Urothelium cell line (cell line): ENCODE measurements at regions not wholly inside any gene's neighbourhood (a gene's known extent, or its start where the extent isn't known, plus 50 kb on each side); places are given as distances from the start of the nearest gene placed in this dataset.
A peak's percentile ranks its signal among the peaks of the same experiment; 100 is the strongest.
"Not testable (repeated sequence)": the region's sequence is repeated elsewhere in the genome, so short reads cannot be mapped to it uniquely, and the experiment has no call there.

Source experiments
- DNase-seq: peaks from one replicate; pipeline ENCODE4 v3.0.0; 2011; ENCODE audit warnings: low spot score, mixed read lengths
- FAIRE-seq: peaks from 2 replicates; lab custom pipeline; 2011; peaks lifted over from hg19 to GRCh38; lab: Jason Lieb, UNC

DNA sequence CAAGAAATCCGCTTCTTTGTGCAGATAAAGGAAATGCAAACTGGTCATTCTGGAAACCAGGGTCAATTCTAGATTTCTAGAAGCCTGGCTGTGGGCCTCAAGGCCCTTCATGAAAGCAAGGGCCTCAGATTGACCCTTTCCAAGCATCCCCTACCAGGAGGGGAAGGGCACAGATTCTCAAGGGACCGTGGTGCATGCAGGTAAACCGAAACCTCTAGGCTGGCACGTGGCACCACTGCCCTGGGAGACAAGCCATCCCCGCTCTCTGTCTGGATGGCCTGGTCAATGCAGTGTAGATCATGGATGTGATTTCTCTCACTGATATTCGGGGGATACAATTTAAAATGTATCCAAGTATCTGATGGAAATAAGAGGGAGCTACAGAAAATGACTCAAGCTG, 69.4 kb downstream of the TOMM20 start:
- DNase-seq (no peak), FAIRE-seq (no peak)

DNA sequence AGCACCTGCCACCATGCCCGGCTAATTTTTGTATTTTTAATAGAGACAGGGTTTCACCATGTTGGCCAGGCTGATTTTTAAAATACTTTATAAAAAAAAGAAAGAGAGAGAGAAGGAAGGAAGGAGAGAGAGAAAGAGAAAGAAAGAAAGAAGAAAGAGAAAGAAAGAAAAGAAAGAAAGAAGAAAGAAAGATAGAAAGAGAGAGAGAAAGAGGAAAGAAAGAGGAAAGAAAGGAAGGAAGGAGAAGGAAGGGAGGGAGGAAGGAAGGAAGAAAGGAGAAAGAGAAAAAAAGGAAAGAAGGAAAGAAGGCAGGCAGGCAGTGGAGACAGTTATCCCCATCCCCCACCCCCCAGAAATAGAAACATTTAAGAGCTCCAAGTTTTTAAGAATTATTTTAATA, 69.9 kb downstream of the TOMM20 start:
- no peak for FAIRE-seq
- no peak for DNase-seq

DNA sequence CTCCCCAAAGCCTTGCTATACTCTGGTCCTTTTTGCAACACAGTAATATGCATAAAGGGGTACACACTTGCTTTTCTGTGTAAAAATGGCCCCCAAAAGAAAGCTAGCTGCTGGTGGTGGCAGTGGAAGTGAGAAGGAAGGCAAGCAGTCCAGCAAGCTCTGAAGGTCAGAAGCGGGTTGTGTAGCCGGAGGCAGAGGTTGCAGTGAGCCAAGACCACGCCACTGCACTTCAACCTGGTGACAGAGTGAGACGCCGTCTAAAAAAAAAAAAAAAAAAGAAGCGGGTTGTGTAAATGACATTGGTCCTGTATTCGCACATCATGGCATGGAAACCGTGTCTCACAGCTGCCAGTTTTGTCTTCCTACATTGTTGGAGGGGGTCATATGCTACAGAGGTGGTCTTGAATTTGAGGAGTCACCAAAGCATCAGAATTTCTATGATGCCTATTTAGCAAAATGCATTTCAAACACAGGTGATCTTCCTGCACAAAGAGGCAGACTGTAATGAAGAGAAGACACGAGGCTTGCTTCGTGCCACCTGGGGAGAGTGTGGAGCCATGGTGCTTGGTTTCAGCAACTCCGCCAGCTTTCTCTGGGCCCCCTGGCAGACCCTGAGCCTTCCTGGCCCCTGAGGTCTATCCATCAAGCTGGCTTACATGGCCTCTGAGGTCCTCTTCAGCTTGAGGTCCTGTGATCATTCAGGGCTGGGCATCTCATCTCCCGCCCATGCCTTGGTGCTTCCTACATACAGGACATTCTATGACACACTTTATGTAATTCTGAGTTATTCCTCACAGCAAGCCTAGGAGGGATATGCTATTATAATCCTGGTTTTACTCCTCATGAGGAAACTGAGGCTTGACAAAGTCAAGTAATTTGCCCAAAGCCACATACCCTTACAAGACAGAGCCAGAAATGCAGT, 71.0 kb downstream of the TOMM20 start:
- DNase-seq (no peak), FAIRE-seq (no peak)

DNA sequence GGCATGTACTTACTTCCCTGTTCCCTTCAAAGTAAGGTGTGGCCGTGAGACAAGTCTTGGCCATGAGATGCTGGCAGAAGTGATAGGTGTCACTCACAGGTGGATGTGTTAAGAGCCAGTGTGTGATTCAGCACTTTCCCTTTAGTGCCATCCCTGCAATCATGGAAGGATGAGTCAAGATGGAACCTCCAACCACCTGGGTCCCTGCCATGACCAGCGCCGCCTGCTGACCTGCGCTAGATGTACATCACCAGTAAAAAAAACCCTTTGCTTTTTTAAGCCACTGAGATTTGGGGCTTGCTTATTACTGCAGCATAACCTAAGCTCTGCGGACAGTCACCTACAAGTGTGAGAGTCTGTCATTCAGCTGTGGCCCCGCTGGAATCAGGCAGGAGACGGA, 71.7 kb downstream of the TOMM20 start:
- DNase-seq (no peak), FAIRE-seq (no peak)

DNA sequence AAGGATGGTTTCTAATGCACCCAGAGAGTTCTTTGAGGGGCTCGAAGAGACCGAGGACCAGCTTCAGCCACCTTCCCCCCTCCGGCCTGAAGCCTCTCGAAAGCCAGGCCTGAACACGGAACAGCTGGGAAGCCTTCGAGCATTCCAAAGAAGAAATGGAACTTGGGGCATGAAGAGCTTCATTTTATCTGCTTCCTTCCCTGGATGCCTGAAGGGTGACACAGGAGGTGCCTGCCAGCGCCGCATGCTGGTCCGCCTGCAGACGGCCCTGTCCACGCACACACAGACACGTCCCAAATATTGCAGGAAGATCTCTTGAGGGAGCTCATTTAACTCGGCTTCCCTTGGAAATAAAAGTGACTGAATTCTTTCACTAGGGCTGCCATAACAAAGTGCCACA, 73.7 kb downstream of the TOMM20 start:
- no peak for FAIRE-seq
- DNase-seq = no peak

DNA sequence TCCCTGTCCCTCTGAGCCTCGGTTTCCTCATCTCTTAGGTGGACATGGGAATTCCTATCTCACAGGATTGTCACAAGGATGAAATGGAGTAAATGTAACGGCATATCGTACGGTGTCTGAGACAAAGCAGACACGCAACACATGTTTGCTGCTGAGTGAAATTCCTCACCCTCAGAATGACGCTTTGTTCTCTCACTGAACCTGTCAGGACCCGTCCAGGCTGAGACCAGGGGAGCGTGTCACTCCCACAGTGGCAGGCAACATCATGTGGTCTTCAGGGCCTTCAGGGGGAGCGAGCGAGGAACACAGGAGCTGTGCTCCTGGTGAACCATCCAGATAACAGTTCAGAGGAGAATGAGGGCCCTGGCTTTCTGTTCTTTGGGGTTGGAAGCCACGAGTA, 74.2 kb downstream of the TOMM20 start:
- DNase-seq = no peak
- FAIRE-seq = no peak

DNA sequence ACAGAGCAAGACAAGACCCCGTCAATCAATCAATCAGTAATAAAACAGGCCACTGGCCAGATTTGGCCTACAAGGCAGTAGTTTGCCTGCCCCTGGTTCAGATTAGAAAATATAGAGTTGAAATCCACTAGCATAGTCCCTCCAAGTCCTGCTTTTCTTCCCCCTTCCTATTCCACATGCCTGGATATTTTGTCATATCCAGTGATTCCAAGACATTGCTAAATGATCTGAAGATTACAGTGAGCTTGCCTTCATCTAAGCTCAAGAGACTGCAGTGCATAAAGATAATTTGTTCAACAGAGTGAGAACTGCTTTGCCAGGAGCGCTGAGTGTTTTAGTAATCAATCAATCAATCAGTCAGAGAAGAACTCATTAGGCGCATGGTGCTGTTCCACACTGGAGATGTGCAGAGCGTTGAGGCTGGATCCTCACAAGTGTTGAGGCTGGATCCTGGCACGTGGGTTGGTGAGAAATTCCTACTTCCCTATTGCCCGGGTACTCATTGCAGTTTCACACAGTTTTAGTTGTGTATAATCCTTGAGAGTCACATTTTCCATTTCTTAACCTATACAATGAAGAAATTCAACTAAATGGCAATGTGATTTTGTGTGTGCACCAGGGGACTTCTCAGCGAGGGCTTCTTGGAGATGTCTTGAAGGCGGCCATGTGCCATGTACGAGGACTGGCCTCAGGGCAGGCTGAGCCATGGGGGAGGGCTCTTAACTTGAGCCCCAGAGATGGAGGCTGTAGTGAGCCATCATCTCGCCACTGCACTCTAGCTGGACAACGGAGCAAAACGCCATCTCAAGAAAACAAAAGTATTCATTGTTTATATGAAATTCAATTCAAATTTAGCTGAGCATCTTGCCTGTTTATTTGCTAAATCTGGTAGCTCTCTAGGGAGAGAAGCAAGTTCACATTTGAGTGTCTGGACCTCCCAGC, 76.3 kb downstream of the TOMM20 start:
- DNase-seq = no peak

DNA sequence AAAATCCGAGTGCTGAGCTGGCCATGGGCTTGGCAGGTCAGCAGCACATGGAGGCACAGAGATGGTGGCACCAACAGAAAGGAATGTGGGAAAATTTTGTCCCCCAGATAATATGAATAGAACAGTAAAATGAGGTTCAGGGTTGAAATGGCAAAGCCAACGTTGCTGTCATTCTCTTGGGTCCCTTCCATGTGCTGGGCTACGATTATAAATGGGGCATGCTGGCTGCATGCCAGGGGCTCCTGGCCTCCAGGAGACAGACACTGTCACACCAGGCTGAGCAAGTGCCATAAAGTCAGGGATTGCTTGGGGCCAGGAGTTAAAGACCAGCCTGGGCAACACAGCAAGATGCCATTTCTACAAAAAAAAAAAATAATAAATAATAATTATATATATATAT, 77.1 kb downstream of the TOMM20 start:
- DNase-seq = no peak
- no peak for FAIRE-seq

More for the DNA sequence above, 76.3 kb downstream of the TOMM20 start:
- no peak for FAIRE-seq

DNA sequence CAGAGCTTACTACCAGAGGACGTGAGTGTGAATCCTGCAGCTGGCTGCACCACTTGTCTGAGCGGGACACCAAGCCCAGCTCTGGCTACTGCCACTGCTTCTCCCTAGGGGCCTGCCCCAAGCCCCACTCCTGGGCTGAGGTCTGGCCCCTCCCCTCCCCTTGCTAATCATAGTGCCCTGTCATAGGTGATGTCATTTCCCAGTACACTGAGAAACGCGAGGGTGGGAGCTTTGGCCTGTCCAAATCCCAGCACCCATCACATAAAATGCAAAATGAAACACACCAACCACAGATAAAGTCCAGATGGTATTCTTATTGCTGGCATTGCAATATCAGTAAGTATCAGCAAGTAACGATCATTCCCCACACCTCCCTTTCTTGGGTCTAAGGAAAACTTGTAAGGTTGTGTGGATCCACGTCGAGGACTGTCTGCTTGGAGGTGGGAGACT, 77.7 kb downstream of the TOMM20 start:
- no peak for FAIRE-seq
- DNase-seq = no peak

DNA sequence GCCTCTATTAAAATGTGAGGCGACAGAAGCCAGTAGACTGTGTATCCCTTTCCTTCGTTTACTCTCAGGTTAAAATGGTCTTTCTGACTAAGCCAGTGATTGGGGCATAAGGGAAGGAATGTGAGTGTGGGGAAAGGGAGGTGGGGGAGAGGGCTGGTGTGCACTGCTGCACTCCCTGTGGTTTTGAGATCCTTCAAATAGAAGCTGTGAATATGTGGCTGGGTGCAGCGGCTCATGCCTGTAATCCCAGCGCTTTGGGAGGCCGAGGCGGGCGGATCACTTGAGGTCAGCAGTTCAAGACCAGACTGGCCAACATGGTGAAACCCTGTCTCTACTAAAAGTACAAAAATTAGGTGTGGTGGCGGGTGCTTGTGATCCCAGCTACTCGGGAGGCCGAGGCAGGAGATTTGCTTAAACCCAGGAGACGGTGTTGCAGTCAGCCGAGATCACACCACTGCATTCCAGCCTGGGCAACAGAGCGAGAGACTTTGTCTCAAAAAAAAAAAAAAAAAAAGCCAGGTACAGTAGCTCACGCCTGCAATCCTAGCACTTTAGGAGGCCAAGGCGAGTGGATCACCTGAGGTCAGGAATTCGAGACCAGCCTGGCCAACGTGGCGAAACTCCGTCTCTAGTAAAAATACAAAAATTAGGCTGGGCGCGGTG, 78.8 kb downstream of the TOMM20 start:
- not testable (repeated sequence) for FAIRE-seq
- DNase-seq = peak; percentile 58

DNA sequence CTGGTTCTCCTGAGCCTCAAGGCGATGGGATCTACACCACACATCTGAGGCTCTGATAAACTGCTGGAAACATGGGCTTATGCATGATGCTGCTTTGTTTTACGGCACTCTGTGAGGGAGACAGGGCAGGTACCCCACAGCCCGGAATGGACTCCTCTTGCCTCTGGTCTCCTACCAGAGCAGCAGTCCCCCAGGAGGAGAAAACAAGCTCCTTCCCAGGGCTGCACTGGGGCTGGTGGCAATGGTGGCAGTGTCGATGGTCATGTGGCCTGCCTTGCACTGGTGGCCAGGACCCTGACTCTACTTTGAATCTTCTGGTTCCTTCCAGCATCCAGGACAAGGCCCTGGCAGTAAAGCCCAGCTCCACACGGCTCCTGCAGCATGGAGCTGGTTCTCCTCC, 79.4 kb downstream of the TOMM20 start:
- no peak for DNase-seq
- FAIRE-seq = no peak

DNA sequence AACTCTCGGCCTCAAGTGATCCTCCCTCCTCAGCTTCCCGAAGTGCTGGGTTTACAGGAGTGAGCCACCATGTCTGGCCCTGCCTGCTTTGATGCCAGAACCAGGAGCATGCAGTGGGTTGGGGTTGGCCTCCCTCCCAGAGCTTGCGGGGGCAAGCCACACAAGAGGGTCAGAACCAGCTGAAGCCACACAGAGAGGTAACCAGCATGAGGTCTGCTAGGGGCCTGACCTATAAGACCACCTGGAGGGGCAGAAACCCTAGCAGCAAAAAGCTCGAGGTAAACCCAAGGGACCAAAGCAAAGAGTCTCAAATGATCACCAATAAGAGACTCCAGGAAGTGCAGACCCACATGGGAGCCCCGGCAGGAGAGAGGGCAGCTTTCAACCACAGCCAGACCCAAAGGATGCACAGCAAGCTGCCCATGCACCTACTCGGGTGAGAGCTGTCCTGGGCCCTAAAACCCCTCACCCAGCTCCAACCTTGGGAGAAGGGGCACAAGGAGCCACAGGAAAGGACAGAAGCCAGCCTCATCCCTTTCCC, 81.2 kb downstream of the TOMM20 start:
- DNase-seq = no peak
- FAIRE-seq = no peak

DNA sequence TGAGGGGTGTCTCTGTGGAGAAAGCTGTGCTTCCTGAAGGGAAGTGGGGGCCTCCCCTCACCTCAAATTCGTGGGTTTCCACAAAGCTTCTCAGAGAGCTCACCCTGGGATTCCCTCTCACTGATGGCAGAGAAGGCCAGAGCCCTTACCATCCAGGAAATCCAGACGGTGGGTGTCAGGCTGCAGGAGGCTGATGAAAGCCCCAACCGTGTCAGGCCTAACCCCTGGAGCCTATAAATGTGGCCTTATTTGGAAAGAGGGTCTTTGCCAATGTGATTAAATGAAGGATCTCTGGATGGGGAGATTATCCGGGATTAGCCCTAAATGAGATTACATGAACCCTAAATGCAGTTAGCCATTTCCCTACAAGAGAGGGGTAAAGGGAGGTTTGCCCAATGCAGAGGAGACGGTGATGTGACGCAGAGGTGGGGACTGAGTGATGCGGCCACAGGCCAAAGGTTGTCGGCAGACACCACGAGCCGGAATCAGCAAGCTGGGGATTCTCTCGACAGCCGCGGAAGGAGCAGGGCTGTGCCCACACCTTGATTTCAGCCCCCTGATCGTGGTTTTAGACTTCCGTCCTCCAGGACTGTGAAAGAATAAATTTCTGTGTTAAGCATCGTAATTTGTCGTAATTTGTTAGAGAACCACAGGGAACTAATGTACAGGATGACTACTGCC, 82.6 kb downstream of the TOMM20 start:
- no peak for DNase-seq
- no peak for FAIRE-seq

DNA sequence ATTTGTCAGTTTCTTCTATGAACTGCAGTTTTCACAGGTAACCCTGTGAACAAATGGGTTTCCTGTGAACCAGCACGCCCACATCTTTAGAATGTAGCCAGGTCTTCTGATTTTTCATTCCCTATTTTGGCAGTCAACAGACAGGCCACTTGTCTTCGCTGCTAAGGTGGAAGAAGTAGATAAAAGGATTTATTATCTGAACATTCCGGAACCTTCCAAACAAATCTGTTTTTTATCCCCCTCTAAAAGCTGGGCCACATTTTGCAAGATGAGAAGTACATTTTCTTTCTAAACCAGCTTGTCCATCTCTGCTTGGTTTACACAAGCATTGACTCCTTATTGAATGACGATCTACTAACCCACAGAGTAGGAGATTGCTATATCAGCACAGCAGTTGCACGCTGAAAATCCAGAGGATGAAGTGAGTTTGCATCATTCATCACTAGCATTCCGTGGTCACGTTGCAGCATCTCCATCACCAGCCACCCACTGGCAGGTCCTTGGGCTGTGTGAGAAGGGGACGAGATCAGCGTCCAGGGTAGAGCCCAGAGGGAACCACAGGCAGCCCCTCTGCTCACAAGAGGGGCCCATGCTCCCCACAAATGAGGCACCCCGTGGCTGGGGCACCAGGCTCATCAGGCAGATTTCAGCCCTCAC, 83.5 kb downstream of the TOMM20 start:
- FAIRE-seq = no peak
- no peak for DNase-seq

DNA sequence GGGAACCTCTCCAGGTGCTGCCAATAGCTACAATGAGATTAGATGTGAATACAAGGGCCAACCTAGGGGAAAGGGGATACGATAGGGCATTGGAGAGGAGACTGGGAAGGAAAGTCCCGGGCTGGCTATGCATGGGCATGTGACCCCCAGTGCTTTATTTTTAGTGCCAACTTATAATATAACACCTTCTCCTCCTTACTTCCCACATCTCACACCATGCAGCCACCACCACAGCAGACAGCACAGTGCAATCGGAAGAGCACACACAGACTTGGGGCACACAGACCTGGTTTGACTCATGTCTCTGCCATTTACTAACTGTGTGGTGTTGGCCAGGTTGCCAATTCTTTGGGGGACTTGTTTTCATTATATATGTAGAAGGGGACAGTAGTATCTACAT, 85.4 kb downstream of the TOMM20 start:
- FAIRE-seq (no peak), DNase-seq (no peak)

DNA sequence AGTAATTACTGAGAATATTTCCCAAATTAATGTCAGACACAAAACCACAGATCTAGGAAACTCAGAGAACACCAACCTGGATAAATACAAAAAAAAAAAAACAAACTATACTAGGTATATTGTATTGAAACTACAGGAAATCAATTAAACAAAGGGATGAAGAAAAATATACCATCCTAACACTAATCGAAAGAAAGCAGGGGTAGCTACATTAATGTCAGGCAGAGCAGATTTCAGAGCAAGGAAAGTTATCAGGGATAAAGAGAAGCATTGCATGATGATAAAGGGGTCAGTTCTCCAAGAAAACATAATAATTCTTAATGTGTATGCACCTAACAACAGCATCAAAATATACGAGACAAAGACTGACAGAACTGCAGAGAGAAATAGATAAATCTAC, 89.9 kb downstream of the TOMM20 start:
- no peak for FAIRE-seq
- DNase-seq = no peak

DNA sequence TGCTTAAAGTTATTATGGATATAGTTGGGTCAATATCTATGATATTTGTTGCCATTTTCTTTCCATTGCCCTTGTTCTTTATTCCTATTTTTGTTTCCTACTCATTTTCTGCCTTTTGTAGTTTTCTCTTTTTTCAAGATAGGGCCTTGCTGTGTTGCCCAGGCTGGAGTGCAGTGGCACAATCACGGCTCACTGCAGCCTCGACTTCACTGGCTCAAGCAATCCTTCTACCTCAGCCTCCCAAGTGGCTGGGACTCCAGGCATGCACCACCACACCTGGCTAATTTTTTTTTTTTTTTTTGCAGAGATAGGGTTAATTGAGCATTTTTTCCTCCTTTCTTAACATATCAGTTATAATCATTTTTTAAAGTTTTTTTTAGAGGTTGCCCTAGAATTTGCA, 92.7 kb downstream of the TOMM20 start:
- FAIRE-seq = no peak
- DNase-seq = no peak

DNA sequence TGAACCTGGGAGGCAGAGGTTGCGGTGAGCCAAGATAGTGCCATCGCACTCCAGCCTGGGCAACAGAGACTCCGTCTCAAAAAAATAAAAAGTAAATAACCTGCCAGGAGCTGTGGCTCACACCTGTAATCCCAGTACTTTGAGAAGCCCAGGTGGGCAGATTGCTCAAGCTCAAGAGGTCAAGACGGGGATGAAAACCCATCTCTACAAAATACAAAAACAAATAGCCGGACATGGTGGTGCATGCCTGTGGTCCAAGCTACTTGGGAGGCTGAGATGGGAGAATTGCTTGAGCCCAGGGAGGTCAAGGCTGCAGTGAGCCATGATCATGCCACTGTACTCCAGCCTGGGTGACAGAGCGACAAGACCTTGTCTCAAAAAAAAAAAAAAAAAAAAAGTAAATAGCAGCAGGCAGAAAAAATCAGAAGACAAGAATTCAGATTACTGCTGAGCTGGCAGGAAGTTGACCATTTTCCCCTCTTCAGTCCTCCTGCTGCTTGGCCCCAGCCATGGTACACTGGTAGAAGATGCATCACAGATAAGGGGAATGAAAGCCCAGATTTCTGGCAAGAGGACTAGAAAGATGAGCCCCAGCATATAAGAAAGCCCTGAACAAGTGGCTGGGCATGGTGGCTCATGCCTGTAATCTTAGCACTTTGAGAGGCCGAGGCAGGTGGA, 97.6 kb downstream of the TOMM20 start:
- no peak for FAIRE-seq
- DNase-seq = no peak

DNA sequence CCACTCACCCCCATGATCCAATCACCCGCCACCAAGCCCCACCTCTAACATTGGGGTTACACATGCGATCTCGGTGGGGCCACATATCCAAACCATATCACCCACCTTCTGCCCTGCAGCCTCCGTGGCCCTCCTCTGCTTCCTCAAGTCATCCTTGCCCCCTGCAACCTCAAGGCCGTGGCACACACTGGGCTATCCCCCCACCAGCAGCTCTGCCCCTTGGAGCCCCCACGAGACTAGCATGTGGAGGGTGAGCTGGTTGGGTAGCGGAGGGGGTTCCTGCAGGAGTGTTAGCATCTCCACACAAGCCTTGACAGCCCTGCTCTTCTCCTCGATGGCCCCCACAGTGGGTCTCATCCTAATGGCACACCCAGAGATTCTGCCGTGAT, 100.8 kb downstream of the TOMM20 start:
- no peak for FAIRE-seq

More for the DNA sequence above, 100.8 kb downstream of the TOMM20 start:
- no peak for DNase-seq
